HEK293 (cell line): ENCODE measurements at regions not wholly inside any gene's neighbourhood (a gene's known extent, or its start where the extent isn't known, plus 50 kb on each side); places are given as distances from the start of the nearest gene placed in this dataset.

Source experiments
- CTCF ChIA-PET: fragments of 350-600 bp; formaldehyde crosslinking; extraction: SDS; loops from one replicate; lab custom pipeline; 2021; ENCODE audit warnings: antibody characterized with exemption; lab: Yijun Ruan, JAX
- POLR2A ChIA-PET: fragments of 300-600 bp; formaldehyde crosslinking; extraction: SDS; loops from one replicate; lab custom pipeline; 2020; ENCODE audit warnings: antibody characterized with exemption, inconsistent platforms; lab: Yijun Ruan, JAX
- H3K27ac ChIP-seq: fragments of 200-500 bp; sonication (Bioruptor generic); 2 replicates; pipeline ENCODE4 v1.5.1; 2014; ENCODE audit warnings: low read depth, low read length, control low read depth, inconsistent platforms; ENCODE audit errors: extremely low read depth
- H3K36me3 ChIP-seq, 2 experiments: fragments of 200-500 bp in 1 of 2; sonication (Bioruptor generic) in 1 of 2; 1 replicate in 1 of 2; 2 replicates in 1 of 2; pipeline ENCODE4 v1.5.1; 2014 to 2017; ENCODE audit warnings: inconsistent platforms in 2 of 2, low read length in 2 of 2; ENCODE audit not compliant: control insufficient read depth in 2 of 2, insufficient read depth in 1 of 2
- H3K4me1 ChIP-seq: fragments of 200-500 bp; sonication (Bioruptor generic); 2 replicates; pipeline ENCODE4 v1.5.1; 2014; ENCODE audit warnings: mild to moderate bottlenecking, low read length, inconsistent platforms; ENCODE audit not compliant: control insufficient read depth, insufficient read depth
- H3K4me3 ChIP-seq: 2 replicates; pipeline ENCODE4 v1.5.1; 2011; ENCODE audit warnings: low read depth, mild to moderate bottlenecking, control low read depth, low read length, moderate library complexity
- H3K9me3 ChIP-seq: fragments of 200-500 bp; sonication (Bioruptor generic); 2 replicates; pipeline ENCODE4 v1.5.1; 2014; ENCODE audit warnings: low read depth, low read length, inconsistent platforms; ENCODE audit not compliant: control insufficient read depth, insufficient read depth
- BCL11A ChIP-seq: fragments of 450-650 bp; formaldehyde crosslinking; IDR thresholded peaks from 2 replicates; pipeline ENCODE4 v1.5.1; 2016; ENCODE audit warnings: low read depth, missing biosample characterization, missing genetic modification characterization
- FEZF1 ChIP-seq: fragments of 450-650 bp; formaldehyde crosslinking; IDR thresholded peaks from 2 replicates; pipeline ENCODE4 v1.5.1; 2016; ENCODE audit warnings: missing biosample characterization, missing genetic modification characterization
- IKZF3 ChIP-seq: fragments of 450-650 bp; IDR thresholded peaks from 2 replicates; pipeline ENCODE4 v1.5.0; 2018; ENCODE audit warnings: missing biosample characterization, mild to moderate bottlenecking, missing genetic modification characterization, moderate library complexity
- MZF1 ChIP-seq: fragments of 450-650 bp; formaldehyde crosslinking; IDR thresholded peaks from 2 replicates; pipeline ENCODE4 v1.5.1; 2017; ENCODE audit warnings: missing biosample characterization, missing genetic modification characterization, borderline replicate concordance
- SP7 ChIP-seq: fragments of 450-650 bp; formaldehyde crosslinking; IDR thresholded peaks from 2 replicates; pipeline ENCODE4 v1.5.1; 2016; ENCODE audit warnings: missing biosample characterization, missing genetic modification characterization
- WT1 ChIP-seq: fragments of 450-650 bp; formaldehyde crosslinking; IDR thresholded peaks from 2 replicates; pipeline ENCODE4 v1.5.1; 2016; ENCODE audit warnings: missing biosample characterization, missing genetic modification characterization
- ZBTB1 ChIP-seq: fragments of 450-650 bp; formaldehyde crosslinking; IDR thresholded peaks from 2 replicates; pipeline ENCODE4 v1.5.1; 2016; ENCODE audit warnings: missing biosample characterization, missing genetic modification characterization
- ZFP41 ChIP-seq: fragments of 450-650 bp; formaldehyde crosslinking; IDR thresholded peaks from 2 replicates; pipeline ENCODE4 v1.5.1; 2016; ENCODE audit warnings: missing biosample characterization, missing genetic modification characterization, borderline replicate concordance
- ZNF132 ChIP-seq: fragments of 450-650 bp; formaldehyde crosslinking; IDR thresholded peaks from 2 replicates; pipeline ENCODE4 v1.5.1; 2017; ENCODE audit warnings: missing biosample characterization, missing genetic modification characterization, borderline replicate concordance
- ZNF521 ChIP-seq: fragments of 450-650 bp; formaldehyde crosslinking; IDR thresholded peaks from 2 replicates; pipeline ENCODE4 v1.5.1; 2017; ENCODE audit warnings: missing biosample characterization, mild to moderate bottlenecking, missing genetic modification characterization
- ZNF777 ChIP-seq: fragments of 450-650 bp; formaldehyde crosslinking; IDR thresholded peaks from 2 replicates; pipeline ENCODE4 v1.5.1; 2017; ENCODE audit warnings: missing biosample characterization, missing genetic modification characterization, borderline replicate concordance
- ZSCAN30 ChIP-seq: fragments of 450-650 bp; IDR thresholded peaks from 2 replicates; pipeline ENCODE4 v1.5.1; 2018; ENCODE audit warnings: missing biosample characterization, mild to moderate bottlenecking, missing genetic modification characterization, moderate library complexity
- TF ChIP-seq, protein P1 (sequence below): fragments of 450-650 bp; formaldehyde crosslinking; IDR thresholded peaks from 2 replicates; pipeline ENCODE4 v1.5.1; 2016; ENCODE audit warnings: missing biosample characterization, missing genetic modification characterization, borderline replicate concordance
- TF ChIP-seq, protein P2 (sequence below): fragments of 450-650 bp; formaldehyde crosslinking; IDR thresholded peaks from 2 replicates; pipeline ENCODE4 v1.5.1; 2016; ENCODE audit warnings: missing biosample characterization, missing genetic modification characterization
- TF ChIP-seq, protein P3 (sequence below): fragments of 450-650 bp; IDR thresholded peaks from 2 replicates; pipeline ENCODE4 v1.5.1; 2018; ENCODE audit warnings: missing biosample characterization, missing genetic modification characterization
- TF ChIP-seq, protein P4 (sequence below): fragments of 450-650 bp; formaldehyde crosslinking; optimal IDR thresholded peaks from 2 replicates; pipeline ENCODE3; 2016; ENCODE audit warnings: missing biosample characterization, mild to moderate bottlenecking, missing genetic modification characterization
- TF ChIP-seq, protein P5 (sequence below): fragments of 450-650 bp; formaldehyde crosslinking; IDR thresholded peaks from 2 replicates; pipeline ENCODE4 v1.5.1; 2017; ENCODE audit warnings: missing biosample characterization, missing genetic modification characterization
- TF ChIP-seq, protein P6 (sequence below): fragments of 450-650 bp; formaldehyde crosslinking; IDR thresholded peaks from 2 replicates; pipeline ENCODE4 v1.5.1; 2017; ENCODE audit warnings: missing biosample characterization, mild to moderate bottlenecking, missing genetic modification characterization, moderate library complexity

DNA sequence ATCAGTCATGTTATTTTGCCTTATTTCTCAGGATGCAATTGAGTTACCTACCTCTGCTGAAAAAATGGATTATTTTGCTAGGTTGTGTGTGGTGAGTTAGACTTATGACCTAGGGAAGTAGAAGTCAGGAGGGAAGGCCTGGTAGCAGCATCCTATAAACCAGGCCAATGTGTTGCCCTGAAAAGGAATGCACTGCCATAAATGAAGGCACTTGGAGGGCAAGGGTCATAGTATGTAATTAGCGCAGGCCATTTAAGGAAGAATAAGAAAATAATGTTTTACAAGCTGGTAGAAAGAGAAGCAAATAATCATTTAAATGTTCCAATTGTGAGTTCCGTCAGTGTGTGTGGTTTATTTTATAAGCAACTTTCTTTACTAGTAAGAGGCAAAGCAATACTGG, 698.8 kb downstream of the KCNJ2 start (continued):
- no peak for TF ChIP-seq MZF1 (tag by site-specific recombination)
- no peak for TF ChIP-seq BCL11A (tag by site-specific recombination)

DNA sequence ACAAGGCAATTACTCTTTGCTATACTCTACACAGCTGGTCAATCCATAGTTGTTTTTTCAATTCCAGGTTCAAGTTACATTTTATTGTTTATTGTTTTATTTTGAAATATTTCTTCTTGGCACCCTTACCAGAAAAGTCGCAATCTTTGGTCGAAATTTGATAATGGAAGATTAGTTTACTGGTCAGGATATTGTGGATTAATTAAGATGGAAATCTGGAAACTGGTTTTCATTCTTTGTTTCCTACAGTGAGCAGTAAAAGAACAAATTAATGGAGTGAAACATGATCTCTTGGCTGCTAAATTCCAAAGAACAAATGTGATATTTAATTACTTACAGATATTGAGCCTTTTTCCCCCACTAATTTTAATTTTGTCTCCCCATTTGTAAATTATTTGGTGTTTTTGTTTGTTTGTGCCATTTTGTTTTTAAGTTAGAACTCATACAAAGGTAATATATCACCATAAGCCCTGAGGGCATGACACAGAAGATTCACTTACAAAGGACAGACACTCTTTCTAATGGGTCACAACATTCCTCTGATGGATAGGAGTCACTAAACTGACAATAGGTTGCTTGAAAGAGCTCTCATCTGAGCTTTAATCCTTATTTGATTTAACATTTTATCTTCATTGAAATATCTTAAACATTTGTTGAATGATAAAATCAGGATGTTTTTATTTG, 700.2 kb downstream of the KCNJ2 start:
- POLR2A ChIA-PET: no interaction called here
- Histone ChIP-seq H3K4me1 (peaks cover 4% of the 10 kb centered on the region; the same call in 1 of the 2 replicates), H3K4me3 (no peak overlapping the region), H3K9me3 (no peaks in the 10 kb centered on the region), H3K27ac (no peak overlapping the region), H3K36me3 (no peaks in the 10 kb centered on the region)
- TF ChIP-seq FEZF1 (tag by site-specific recombination) (peak; percentile 55; the same call in 1 of the 2 replicates), ZNF132 (tag by site-specific recombination) (no peak), ZNF777 (tag by site-specific recombination) (no peak), ZFP41 (no peak), ZSCAN30 (tag by site-specific recombination) (no peak), IKZF3 (tag by site-specific recombination) (no peak), WT1 (no peak), SP7 (no peak), ZNF521 (tag by site-specific recombination) (no peak), ZBTB1 (tag by site-specific recombination) (no peak)
- TF ChIP-seq, protein P1, sequence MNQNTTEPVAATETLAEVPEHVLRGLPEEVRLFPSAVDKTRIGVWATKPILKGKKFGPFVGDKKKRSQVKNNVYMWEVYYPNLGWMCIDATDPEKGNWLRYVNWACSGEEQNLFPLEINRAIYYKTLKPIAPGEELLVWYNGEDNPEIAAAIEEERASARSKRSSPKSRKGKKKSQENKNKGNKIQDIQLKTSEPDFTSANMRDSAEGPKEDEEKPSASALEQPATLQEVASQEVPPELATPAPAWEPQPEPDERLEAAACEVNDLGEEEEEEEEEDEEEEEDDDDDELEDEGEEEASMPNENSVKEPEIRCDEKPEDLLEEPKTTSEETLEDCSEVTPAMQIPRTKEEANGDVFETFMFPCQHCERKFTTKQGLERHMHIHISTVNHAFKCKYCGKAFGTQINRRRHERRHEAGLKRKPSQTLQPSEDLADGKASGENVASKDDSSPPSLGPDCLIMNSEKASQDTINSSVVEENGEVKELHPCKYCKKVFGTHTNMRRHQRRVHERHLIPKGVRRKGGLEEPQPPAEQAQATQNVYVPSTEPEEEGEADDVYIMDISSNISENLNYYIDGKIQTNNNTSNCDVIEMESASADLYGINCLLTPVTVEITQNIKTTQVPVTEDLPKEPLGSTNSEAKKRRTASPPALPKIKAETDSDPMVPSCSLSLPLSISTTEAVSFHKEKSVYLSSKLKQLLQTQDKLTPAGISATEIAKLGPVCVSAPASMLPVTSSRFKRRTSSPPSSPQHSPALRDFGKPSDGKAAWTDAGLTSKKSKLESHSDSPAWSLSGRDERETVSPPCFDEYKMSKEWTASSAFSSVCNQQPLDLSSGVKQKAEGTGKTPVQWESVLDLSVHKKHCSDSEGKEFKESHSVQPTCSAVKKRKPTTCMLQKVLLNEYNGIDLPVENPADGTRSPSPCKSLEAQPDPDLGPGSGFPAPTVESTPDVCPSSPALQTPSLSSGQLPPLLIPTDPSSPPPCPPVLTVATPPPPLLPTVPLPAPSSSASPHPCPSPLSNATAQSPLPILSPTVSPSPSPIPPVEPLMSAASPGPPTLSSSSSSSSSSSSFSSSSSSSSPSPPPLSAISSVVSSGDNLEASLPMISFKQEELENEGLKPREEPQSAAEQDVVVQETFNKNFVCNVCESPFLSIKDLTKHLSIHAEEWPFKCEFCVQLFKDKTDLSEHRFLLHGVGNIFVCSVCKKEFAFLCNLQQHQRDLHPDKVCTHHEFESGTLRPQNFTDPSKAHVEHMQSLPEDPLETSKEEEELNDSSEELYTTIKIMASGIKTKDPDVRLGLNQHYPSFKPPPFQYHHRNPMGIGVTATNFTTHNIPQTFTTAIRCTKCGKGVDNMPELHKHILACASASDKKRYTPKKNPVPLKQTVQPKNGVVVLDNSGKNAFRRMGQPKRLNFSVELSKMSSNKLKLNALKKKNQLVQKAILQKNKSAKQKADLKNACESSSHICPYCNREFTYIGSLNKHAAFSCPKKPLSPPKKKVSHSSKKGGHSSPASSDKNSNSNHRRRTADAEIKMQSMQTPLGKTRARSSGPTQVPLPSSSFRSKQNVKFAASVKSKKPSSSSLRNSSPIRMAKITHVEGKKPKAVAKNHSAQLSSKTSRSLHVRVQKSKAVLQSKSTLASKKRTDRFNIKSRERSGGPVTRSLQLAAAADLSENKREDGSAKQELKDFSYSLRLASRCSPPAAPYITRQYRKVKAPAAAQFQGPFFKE: no peak
- TF ChIP-seq, protein P2, sequence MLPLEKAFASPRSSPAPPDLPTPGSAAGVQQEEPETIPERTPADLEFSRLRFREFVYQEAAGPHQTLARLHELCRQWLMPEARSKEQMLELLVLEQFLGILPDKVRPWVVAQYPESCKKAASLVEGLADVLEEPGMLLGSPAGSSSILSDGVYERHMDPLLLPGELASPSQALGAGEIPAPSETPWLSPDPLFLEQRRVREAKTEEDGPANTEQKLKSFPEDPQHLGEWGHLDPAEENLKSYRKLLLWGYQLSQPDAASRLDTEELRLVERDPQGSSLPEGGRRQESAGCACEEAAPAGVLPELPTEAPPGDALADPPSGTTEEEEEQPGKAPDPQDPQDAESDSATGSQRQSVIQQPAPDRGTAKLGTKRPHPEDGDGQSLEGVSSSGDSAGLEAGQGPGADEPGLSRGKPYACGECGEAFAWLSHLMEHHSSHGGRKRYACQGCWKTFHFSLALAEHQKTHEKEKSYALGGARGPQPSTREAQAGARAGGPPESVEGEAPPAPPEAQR: no peak
- TF ChIP-seq, protein P3, sequence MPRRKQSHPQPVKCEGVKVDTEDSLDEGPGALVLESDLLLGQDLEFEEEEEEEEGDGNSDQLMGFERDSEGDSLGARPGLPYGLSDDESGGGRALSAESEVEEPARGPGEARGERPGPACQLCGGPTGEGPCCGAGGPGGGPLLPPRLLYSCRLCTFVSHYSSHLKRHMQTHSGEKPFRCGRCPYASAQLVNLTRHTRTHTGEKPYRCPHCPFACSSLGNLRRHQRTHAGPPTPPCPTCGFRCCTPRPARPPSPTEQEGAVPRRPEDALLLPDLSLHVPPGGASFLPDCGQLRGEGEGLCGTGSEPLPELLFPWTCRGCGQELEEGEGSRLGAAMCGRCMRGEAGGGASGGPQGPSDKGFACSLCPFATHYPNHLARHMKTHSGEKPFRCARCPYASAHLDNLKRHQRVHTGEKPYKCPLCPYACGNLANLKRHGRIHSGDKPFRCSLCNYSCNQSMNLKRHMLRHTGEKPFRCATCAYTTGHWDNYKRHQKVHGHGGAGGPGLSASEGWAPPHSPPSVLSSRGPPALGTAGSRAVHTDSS (tag by site-specific recombination): no peak
- TF ChIP-seq, protein P4, sequence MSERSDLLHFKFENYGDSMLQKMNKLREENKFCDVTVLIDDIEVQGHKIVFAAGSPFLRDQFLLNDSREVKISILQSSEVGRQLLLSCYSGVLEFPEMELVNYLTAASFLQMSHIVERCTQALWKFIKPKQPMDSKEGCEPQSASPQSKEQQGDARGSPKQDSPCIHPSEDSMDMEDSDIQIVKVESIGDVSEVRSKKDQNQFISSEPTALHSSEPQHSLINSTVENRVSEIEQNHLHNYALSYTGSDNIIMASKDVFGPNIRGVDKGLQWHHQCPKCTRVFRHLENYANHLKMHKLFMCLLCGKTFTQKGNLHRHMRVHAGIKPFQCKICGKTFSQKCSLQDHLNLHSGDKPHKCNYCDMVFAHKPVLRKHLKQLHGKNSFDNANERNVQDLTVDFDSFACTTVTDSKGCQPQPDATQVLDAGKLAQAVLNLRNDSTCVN (tag by site-specific recombination): no peak
- TF ChIP-seq, protein P5, sequence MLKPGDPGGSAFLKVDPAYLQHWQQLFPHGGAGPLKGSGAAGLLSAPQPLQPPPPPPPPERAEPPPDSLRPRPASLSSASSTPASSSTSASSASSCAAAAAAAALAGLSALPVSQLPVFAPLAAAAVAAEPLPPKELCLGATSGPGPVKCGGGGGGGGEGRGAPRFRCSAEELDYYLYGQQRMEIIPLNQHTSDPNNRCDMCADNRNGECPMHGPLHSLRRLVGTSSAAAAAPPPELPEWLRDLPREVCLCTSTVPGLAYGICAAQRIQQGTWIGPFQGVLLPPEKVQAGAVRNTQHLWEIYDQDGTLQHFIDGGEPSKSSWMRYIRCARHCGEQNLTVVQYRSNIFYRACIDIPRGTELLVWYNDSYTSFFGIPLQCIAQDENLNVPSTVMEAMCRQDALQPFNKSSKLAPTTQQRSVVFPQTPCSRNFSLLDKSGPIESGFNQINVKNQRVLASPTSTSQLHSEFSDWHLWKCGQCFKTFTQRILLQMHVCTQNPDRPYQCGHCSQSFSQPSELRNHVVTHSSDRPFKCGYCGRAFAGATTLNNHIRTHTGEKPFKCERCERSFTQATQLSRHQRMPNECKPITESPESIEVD (tag by site-specific recombination): peak; percentile 65
- TF ChIP-seq, protein P6, sequence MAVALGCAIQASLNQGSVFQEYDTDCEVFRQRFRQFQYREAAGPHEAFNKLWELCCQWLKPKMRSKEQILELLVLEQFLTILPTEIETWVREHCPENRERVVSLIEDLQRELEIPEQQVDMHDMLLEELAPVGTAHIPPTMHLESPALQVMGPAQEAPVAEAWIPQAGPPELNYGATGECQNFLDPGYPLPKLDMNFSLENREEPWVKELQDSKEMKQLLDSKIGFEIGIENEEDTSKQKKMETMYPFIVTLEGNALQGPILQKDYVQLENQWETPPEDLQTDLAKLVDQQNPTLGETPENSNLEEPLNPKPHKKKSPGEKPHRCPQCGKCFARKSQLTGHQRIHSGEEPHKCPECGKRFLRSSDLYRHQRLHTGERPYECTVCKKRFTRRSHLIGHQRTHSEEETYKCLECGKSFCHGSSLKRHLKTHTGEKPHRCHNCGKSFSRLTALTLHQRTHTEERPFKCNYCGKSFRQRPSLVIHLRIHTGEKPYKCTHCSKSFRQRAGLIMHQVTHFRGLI (tag by site-specific recombination): no peak
- CTCF ChIA-PET: no interaction called here
